Urothelium cell line (cell line): ENCODE measurements at regions not wholly inside any gene's neighbourhood (a gene's known extent, or its start where the extent isn't known, plus 50 kb on each side); places are given as distances from the start of the nearest gene placed in this dataset.
"Not testable (repeated sequence)": the region's sequence is repeated elsewhere in the genome, so short reads cannot be mapped to it uniquely, and the experiment has no call there.

Experiments used
- DNase-seq: peaks from one replicate; pipeline ENCODE4 v3.0.0; 2011; ENCODE audit warnings: low spot score, mixed read lengths
- FAIRE-seq: peaks from 2 replicates; lab custom pipeline; 2011; peaks lifted over from hg19 to GRCh38; lab: Jason Lieb, UNC

GRCh38 chr13:97716746-97717145 lies 236.7 kb upstream of the IPO5 start:
- FAIRE-seq = no peak
- no peak for DNase-seq

- no peak for FAIRE-seq
- peak; percentile 8 for DNase-seq
Measured at GRCh38 chr13:97719736-97720135, 233.7 kb upstream of the IPO5 start.

GRCh38 chr13:97720896-97721295 lies 232.6 kb upstream of the IPO5 start:
- DNase-seq = no peak

GRCh38 chr13:97723655-97724054 lies 229.8 kb upstream of the IPO5 start:
- DNase-seq (no peak), FAIRE-seq (no peak)

More at GRCh38 chr13:97720896-97721295, 232.6 kb upstream of the IPO5 start:
- no peak for FAIRE-seq

GRCh38 chr13:97724450-97724849 lies 229.0 kb upstream of the IPO5 start:
- DNase-seq (peak; percentile 6), FAIRE-seq (no peak)

- DNase-seq = no peak
Measured at GRCh38 chr13:97726664-97727280, 226.7 kb upstream of the IPO5 start.

GRCh38 chr13:97727991-97728390 lies 225.5 kb upstream of the IPO5 start:
- FAIRE-seq (no peak), DNase-seq (no peak)

More at GRCh38 chr13:97726664-97727280, 226.7 kb upstream of the IPO5 start:
- FAIRE-seq = no peak

GRCh38 chr13:97736436-97736835 lies 217.0 kb upstream of the IPO5 start:
- DNase-seq (no peak), FAIRE-seq (no peak)

- FAIRE-seq = no peak
- DNase-seq = no peak
Measured at GRCh38 chr13:97742084-97742483, 211.4 kb upstream of the IPO5 start.

GRCh38 chr13:97743938-97744337 lies 209.5 kb upstream of the IPO5 start:
- FAIRE-seq (no peak), DNase-seq (no peak)

- FAIRE-seq (no peak), DNase-seq (no peak)
Measured at GRCh38 chr13:97746649-97747048, 206.8 kb upstream of the IPO5 start.

GRCh38 chr13:97749174-97749573 lies 204.3 kb upstream of the IPO5 start:
- DNase-seq = peak; percentile 18
- no peak for FAIRE-seq

GRCh38 chr13:97751477-97751876 lies 202.0 kb upstream of the IPO5 start:
- DNase-seq (no peak), FAIRE-seq (no peak)

- DNase-seq (no peak), FAIRE-seq (no peak)
Measured at GRCh38 chr13:97752961-97753668, 200.4 kb upstream of the IPO5 start.

- DNase-seq (no peak), FAIRE-seq (no peak)
Measured at GRCh38 chr13:97753942-97754670, 199.4 kb upstream of the IPO5 start.

GRCh38 chr13:97757807-97758206 lies 195.7 kb upstream of the IPO5 start:
- no peak for FAIRE-seq
- DNase-seq = no peak

- no peak for FAIRE-seq
- DNase-seq = no peak
Measured at GRCh38 chr13:97758317-97758716, 195.2 kb upstream of the IPO5 start.

GRCh38 chr13:97761796-97762540 lies 191.5 kb upstream of the IPO5 start:
- FAIRE-seq = no peak

GRCh38 chr13:97766749-97767148 lies 186.7 kb upstream of the IPO5 start:
- FAIRE-seq = no peak
- DNase-seq = no peak

More at GRCh38 chr13:97761796-97762540, 191.5 kb upstream of the IPO5 start:
- no peak for DNase-seq

GRCh38 chr13:97768134-97768533 lies 185.3 kb upstream of the IPO5 start:
- FAIRE-seq (no peak), DNase-seq (no peak)

- not testable (repeated sequence) for DNase-seq, FAIRE-seq
Measured at GRCh38 chr13:97770231-97770630, 183.2 kb upstream of the IPO5 start.
